Glutamatergic neuron (in vitro differentiated cells): ENCODE measurements at regions not wholly inside any gene's neighbourhood (a gene's known extent, or its start where the extent isn't known, plus 50 kb on each side); places are given as distances from the start of the nearest gene placed in this dataset.

Experiments
- DNase-seq: peaks from one replicate; pipeline ENCODE4 v3.0.0; 2022
- H3K27ac Mint-ChIP-seq: one replicate; pipeline ENCODE4 v1.8.0; 2020; ENCODE audit warnings: mild to moderate bottlenecking, mixed read lengths, inconsistent platforms; ENCODE audit not compliant: unreplicated experiment
- H3K27me3 Mint-ChIP-seq: one replicate; pipeline ENCODE4 v1.8.0; 2020; ENCODE audit warnings: mild to moderate bottlenecking, moderate library complexity, mixed read lengths, inconsistent platforms; ENCODE audit not compliant: unreplicated experiment
- H3K36me3 Mint-ChIP-seq: one replicate; pipeline ENCODE4 v1.8.0; 2020; ENCODE audit warnings: mild to moderate bottlenecking, mixed read lengths, inconsistent platforms; ENCODE audit not compliant: unreplicated experiment
- H3K4me1 Mint-ChIP-seq: one replicate; pipeline ENCODE4 v1.8.0; 2020; ENCODE audit warnings: mild to moderate bottlenecking, low read depth, mixed read lengths, inconsistent platforms; ENCODE audit not compliant: unreplicated experiment
- H3K4me3 Mint-ChIP-seq: one replicate; pipeline ENCODE4 v1.8.0; 2020; ENCODE audit warnings: mild to moderate bottlenecking, mixed read lengths, inconsistent platforms; ENCODE audit not compliant: unreplicated experiment
- H3K9me3 Mint-ChIP-seq: one replicate; pipeline ENCODE4 v1.8.0; 2020; ENCODE audit warnings: mild to moderate bottlenecking, moderate library complexity, mixed read lengths, inconsistent platforms; ENCODE audit not compliant: unreplicated experiment
- TF ChIP-seq, protein P1 (sequence below): fragments of 200-600 bp; sonication (generic); IDR thresholded peaks from one replicate; pipeline ENCODE4 v1.5.0; 2021; ENCODE audit not compliant: partially characterized antibody, unreplicated experiment

DNA sequence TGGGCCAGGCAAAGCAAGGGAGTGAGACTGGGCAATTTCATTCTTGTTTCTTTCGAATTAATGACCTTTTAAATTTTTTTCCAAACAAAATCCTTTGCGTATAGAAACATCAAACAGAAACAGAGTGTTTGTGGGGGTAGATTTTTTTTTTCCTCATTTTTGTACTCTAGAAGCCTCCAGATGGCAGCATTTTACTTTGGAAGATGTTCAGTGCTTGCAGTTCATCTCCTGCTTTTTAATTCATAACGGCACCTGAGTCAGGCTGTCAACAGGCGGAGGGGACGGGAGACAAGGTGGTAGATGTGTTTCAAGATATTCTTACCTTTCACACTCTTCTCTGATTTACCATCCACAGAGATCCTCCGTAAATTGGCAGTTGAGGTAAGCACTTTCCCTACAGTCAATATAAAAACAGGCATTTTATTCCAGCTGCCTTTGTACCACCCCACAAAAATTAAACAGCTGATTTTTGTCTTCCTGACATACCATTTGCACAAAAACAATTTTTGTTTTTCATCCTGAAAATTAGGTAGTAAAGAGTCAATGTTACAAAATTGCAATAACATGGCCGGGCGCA is 99.5 kb upstream of the FBXL17 start:
- DNase-seq: no peak
- no peak overlapping the region for H3K27ac Mint-ChIP-seq

DNA sequence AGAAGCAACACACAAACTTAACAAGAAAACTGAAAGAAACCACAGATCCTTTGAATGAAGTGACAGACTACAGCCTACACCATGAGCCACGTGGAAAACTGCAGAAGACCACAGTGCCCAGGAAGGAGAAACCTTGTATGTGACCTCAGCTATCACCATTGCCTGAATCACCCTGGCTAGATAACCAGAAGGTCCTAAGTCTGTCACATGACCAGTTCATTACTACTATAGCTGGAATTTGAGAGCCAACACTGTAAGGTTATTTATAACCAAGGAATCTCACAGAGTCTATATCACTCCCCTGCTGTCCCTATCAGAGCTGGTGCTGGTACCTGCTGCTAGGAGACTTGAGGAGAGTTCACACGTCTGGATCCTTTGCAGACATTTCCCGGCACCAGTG is 90.3 kb upstream of the FBXL17 start:
- no peaks in the 10 kb centered on the region for H3K36me3 Mint-ChIP-seq
- no peak overlapping the region for H3K4me3 Mint-ChIP-seq
- no peak overlapping the region for H3K27ac Mint-ChIP-seq
- H3K27me3 Mint-ChIP-seq: no peaks in the 10 kb centered on the region
- no peaks in the 10 kb centered on the region for H3K9me3 Mint-ChIP-seq
- H3K4me1 Mint-ChIP-seq: no peaks in the 10 kb centered on the region
- TF ChIP-seq, protein P1, sequence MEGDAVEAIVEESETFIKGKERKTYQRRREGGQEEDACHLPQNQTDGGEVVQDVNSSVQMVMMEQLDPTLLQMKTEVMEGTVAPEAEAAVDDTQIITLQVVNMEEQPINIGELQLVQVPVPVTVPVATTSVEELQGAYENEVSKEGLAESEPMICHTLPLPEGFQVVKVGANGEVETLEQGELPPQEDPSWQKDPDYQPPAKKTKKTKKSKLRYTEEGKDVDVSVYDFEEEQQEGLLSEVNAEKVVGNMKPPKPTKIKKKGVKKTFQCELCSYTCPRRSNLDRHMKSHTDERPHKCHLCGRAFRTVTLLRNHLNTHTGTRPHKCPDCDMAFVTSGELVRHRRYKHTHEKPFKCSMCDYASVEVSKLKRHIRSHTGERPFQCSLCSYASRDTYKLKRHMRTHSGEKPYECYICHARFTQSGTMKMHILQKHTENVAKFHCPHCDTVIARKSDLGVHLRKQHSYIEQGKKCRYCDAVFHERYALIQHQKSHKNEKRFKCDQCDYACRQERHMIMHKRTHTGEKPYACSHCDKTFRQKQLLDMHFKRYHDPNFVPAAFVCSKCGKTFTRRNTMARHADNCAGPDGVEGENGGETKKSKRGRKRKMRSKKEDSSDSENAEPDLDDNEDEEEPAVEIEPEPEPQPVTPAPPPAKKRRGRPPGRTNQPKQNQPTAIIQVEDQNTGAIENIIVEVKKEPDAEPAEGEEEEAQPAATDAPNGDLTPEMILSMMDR: no peak
- DNase-seq: no peak

More for the DNA sequence above, 99.5 kb upstream of the FBXL17 start:
- peaks cover 2% of the 10 kb centered on the region for H3K27me3 Mint-ChIP-seq
- no peaks in the 10 kb centered on the region for H3K9me3 Mint-ChIP-seq
- TF ChIP-seq, protein P1: no peak
- H3K36me3 Mint-ChIP-seq: no peaks in the 10 kb centered on the region
- no peak overlapping the region for H3K4me3 Mint-ChIP-seq
- H3K4me1 Mint-ChIP-seq: no peaks in the 10 kb centered on the region

DNA sequence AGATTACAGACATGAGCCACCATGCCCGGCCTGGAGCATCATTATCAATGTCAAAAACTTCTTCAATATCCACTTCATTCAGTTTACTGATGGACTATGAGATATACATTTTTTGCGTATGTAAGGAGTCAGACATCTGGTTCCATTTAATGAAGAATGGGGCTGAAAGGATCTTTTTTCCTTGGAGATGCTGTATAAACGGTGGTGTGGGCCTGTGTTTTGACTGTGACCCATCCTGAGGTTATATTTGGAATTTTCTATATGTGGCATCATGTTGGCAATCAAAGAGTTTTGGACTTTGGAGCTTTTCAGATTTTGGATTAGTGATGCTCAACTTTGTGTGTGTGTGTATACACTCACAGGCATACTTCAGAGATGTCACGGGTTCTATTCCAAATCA is 85.7 kb upstream of the FBXL17 start:
- H3K4me1 Mint-ChIP-seq: no peaks in the 10 kb centered on the region
- no peaks in the 10 kb centered on the region for H3K27me3 Mint-ChIP-seq
- H3K4me3 Mint-ChIP-seq: no peak overlapping the region
- TF ChIP-seq, protein P1: no peak
- H3K9me3 Mint-ChIP-seq: no peaks in the 10 kb centered on the region
- H3K36me3 Mint-ChIP-seq: no peaks in the 10 kb centered on the region
- DNase-seq: no peak
- H3K27ac Mint-ChIP-seq: no peak overlapping the region

DNA sequence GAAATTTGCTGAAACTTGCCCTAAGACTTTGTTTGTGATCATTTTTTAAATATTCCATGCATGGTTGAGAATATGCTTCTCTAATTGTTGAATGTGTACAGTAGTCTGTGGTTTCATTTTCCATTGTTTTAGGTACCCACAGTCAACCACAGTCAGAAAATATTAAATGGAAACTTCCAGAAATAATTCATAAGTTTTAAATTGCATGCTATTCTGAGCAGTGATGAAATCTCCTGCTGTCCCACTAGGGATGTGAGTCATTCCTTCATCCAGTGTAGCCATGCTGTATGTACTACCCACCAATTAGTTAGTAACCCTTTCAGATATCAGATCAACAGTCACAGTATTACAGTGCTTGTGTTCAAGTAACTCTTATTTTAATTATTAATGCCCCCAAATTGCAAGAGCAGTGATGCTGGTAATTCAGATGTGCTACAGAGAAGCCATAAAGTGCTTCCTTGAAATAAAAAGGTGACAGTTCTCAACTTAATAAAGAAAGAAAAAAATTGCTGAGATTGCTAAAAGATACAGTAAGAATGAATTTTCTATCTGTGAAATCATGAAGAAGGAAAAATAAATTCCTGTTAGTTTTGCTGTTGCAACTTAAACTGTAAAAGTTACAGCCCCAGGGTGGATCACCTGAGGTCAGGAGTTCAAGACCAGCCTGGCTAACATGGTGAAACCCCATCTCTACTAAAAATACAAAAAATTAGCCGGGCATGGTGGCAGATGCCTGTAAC is 79.9 kb upstream of the FBXL17 start:
- Mint-ChIP-seq H3K27me3 (peaks cover 3% of the 10 kb centered on the region), H3K4me1 (peaks cover 8% of the 10 kb centered on the region), H3K27ac (no peak overlapping the region), H3K4me3 (no peak overlapping the region), H3K9me3 (peaks cover 2% of the 10 kb centered on the region), H3K36me3 (no peaks in the 10 kb centered on the region)
- no peak for DNase-seq
- TF ChIP-seq, protein P1: no peak

DNA sequence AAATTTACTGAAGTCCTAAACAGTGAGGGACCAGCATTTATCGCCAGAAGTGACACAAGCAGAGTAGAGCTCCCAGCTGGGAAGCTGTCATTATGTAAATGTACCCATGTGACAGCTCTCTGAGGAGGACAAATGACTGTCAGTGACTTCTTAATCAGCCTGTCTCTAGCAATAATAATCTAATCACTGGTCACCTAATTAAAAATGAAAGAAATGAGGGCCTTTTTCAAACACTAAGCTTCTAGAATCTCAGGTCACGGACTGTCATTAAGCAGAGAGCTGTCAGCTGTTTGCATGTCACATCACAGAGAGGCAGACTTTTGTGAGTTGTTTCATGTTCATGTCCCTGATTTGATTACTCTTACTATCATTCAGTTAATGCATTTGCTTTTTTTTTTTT is 77.9 kb upstream of the FBXL17 start:
- Mint-ChIP-seq H3K36me3 (peaks cover 2% of the 10 kb centered on the region), H3K4me1 (peaks cover 8% of the 10 kb centered on the region), H3K9me3 (peaks cover 6% of the 10 kb centered on the region), H3K27ac (peak overlapping the region; percentile 48), H3K27me3 (peaks cover 3% of the 10 kb centered on the region), H3K4me3 (peak overlapping the region; percentile 38)
- TF ChIP-seq, protein P1: no peak
- DNase-seq: no peak
